WTC11 (cell line): ENCODE measurements at regions not wholly inside any gene's neighbourhood (a gene's known extent, or its start where the extent isn't known, plus 50 kb on each side); places are given as distances from the start of the nearest gene placed in this dataset.
A peak's percentile ranks its signal among the peaks of the same experiment; 100 is the strongest.

Experiments
- ATAC-seq: fragments of 200-7000 bp; cut with Tn5 transposase; 2 replicates; pipeline ENCODE4 v1.10.0; 2021; ENCODE audit warnings: mild to moderate bottlenecking, moderate library complexity
- CTCF ChIA-PET: fragments of 300-600 bp; sonication (Branson Sonifier 250); formaldehyde crosslinking; loops from one replicate; lab custom pipeline; 2021; ENCODE audit warnings: antibody characterized with exemption; lab: Charles Lee
- POLR2A ChIA-PET: fragments of 350-600 bp; sonication (Branson Sonifier 250); formaldehyde crosslinking; loops from one replicate; lab custom pipeline; 2021; ENCODE audit warnings: antibody characterized with exemption; lab: Charles Lee
- DNase-seq: peaks from one replicate; pipeline ENCODE4 v3.0.0; 2021; ENCODE audit warnings: low spot score
- H3K27ac Mint-ChIP-seq: 2 replicates; pipeline ENCODE4 v1.8.0; 2021; ENCODE audit warnings: mixed read lengths
- H3K27me3 Mint-ChIP-seq: 2 replicates; pipeline ENCODE4 v1.8.0; 2021; ENCODE audit warnings: low read depth, mild to moderate bottlenecking, moderate library complexity, mixed read lengths
- H3K36me3 Mint-ChIP-seq: 2 replicates; pipeline ENCODE4 v1.8.0; 2021; ENCODE audit warnings: mixed read lengths
- H3K4me1 Mint-ChIP-seq: 2 replicates; pipeline ENCODE4 v1.8.0; 2022; ENCODE audit warnings: mixed read lengths
- H3K4me3 Mint-ChIP-seq: 2 replicates; pipeline ENCODE4 v1.8.0; 2021; ENCODE audit warnings: mild to moderate bottlenecking, moderate library complexity, mixed read lengths
- H3K9me3 Mint-ChIP-seq: 2 replicates; pipeline ENCODE4 v1.8.0; 2021; ENCODE audit warnings: mixed read lengths
- CREB1 ChIP-seq: sonication (generic); formaldehyde crosslinking; IDR thresholded peaks from 2 replicates; pipeline ENCODE4 v1.8.0; 2023; ENCODE audit warnings: mild to moderate bottlenecking, missing genetic modification reagents
- ETV6 ChIP-seq: sonication (generic); formaldehyde crosslinking; IDR thresholded peaks from 2 replicates; pipeline ENCODE4 v1.8.1; 2022; ENCODE audit warnings: mild to moderate bottlenecking, missing genetic modification reagents
- FOXJ3 ChIP-seq: sonication (generic); formaldehyde crosslinking; IDR thresholded peaks from 2 replicates; pipeline ENCODE4 v1.9.0; 2021; ENCODE audit warnings: missing genetic modification reagents, mild to moderate bottlenecking, borderline replicate concordance
- FOXP1 ChIP-seq: sonication (generic); formaldehyde crosslinking; IDR thresholded peaks from 2 replicates; pipeline ENCODE4 v1.8.0; 2022; ENCODE audit warnings: missing genetic modification reagents, mild to moderate bottlenecking, moderate library complexity, borderline replicate concordance
- GRHL2 ChIP-seq: fragments of 250-450 bp; sonication (Bioruptor Pico); IDR thresholded peaks from 2 replicates; pipeline ENCODE4 v1.8.0; 2022; ENCODE audit warnings: mild to moderate bottlenecking, moderate library complexity; ENCODE audit not compliant: insufficient replicate concordance, severe bottlenecking
- NR2C2 ChIP-seq: sonication (generic); formaldehyde crosslinking; IDR thresholded peaks from 2 replicates; pipeline ENCODE4 v1.8.0; 2022; ENCODE audit warnings: mild to moderate bottlenecking, missing genetic modification reagents
- TF ChIP-seq, protein P1 (sequence below): sonication (generic); formaldehyde crosslinking; IDR thresholded peaks from 2 replicates; pipeline ENCODE4 v1.8.1; 2022; ENCODE audit warnings: mild to moderate bottlenecking, missing genetic modification reagents, moderate library complexity, borderline replicate concordance
- TF ChIP-seq, protein P2 (sequence below): sonication (generic); formaldehyde crosslinking; IDR thresholded peaks from 2 replicates; pipeline ENCODE4 v1.8.1; 2023; ENCODE audit warnings: mild to moderate bottlenecking, missing genetic modification reagents, moderate library complexity
- TF ChIP-seq, protein P3 (sequence below): sonication (generic); formaldehyde crosslinking; IDR thresholded peaks from 2 replicates; pipeline ENCODE4 v1.8.0; 2022; ENCODE audit warnings: mild to moderate bottlenecking, missing genetic modification reagents
- TF ChIP-seq, protein P4 (sequence below): sonication (generic); formaldehyde crosslinking; IDR thresholded peaks from 2 replicates; pipeline ENCODE4 v1.8.1; 2023; ENCODE audit warnings: mild to moderate bottlenecking, missing genetic modification reagents
- TF ChIP-seq, protein P5 (sequence below): fragments of 250-450 bp; sonication (Bioruptor Pico); IDR thresholded peaks from 2 replicates; pipeline ENCODE4 v1.9.0; 2021; ENCODE audit warnings: mild to moderate bottlenecking, borderline replicate concordance
- TF ChIP-seq, protein P6 (sequence below): fragments of 200-600 bp; IDR thresholded peaks from 2 replicates; pipeline ENCODE4 v1.8.0; 2022; ENCODE audit warnings: antibody characterized with exemption

DNA sequence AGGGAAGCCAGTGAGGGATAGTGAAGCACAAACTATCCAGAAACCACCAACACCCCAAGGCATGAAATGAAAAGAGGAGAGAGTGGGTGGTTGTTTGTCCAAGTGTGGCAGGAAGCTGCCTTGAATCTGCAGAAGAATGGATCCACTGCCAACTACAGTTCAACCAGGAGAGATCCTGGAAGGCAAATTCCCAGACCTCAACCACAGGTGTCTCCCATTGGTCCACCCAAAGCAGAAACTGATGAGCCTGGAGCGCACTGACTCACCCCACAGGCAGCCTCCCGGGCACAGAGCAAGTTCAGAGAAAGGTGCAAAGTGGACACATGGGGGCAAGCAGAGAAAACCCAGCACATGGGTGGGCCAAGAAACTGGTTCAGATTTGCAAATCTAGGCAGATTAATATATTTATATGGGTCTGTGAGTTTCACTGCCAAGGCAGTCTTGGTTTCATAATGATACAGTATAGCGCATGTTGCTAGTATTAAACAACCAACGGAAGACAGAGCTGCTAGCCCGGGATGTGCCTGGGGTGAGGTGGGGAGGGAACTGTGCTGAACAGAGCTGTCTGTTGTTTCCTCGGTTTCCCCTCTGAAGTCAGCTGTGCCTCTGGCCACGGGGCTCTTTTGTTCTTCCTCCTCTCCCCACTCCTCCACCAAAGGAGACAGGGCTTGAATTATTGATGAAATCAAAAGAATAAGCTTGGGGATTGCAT lies 416.2 kb upstream of the CCDC196 start:
- no peak for DNase-seq
- H3K4me3 Mint-ChIP-seq, result no peak overlapping the region
- CTCF ChIA-PET, result interaction anchor here (0.6 to 2.9 kb wide), 10 partner anchors 12 to 906 kb away, joined by 3 to 32 read pairs (median 4); no protein-coding TSS in a partner anchor
- H3K4me1 Mint-ChIP-seq, result peaks cover 24% of the 10 kb centered on the region
- H3K36me3 Mint-ChIP-seq, result no peaks in the 10 kb centered on the region
- no peak for TF ChIP-seq NR2C2 (CRISPR knock-in tag)
- no peak for TF ChIP-seq FOXP1 (CRISPR knock-in tag)
- TF ChIP-seq, protein P1, sequence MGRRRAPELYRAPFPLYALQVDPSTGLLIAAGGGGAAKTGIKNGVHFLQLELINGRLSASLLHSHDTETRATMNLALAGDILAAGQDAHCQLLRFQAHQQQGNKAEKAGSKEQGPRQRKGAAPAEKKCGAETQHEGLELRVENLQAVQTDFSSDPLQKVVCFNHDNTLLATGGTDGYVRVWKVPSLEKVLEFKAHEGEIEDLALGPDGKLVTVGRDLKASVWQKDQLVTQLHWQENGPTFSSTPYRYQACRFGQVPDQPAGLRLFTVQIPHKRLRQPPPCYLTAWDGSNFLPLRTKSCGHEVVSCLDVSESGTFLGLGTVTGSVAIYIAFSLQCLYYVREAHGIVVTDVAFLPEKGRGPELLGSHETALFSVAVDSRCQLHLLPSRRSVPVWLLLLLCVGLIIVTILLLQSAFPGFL, result no peak
- TF ChIP-seq, protein P2, sequence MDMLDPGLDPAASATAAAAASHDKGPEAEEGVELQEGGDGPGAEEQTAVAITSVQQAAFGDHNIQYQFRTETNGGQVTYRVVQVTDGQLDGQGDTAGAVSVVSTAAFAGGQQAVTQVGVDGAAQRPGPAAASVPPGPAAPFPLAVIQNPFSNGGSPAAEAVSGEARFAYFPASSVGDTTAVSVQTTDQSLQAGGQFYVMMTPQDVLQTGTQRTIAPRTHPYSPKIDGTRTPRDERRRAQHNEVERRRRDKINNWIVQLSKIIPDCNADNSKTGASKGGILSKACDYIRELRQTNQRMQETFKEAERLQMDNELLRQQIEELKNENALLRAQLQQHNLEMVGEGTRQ (CRISPR knock-in tag), result no peak
- TF ChIP-seq CREB1, result no peak
- no peak for TF ChIP-seq FOXJ3 (CRISPR knock-in tag)
- no peak for TF ChIP-seq GRHL2 (CRISPR knock-in tag)
- TF ChIP-seq ETV6 (CRISPR knock-in tag), result no peak
- TF ChIP-seq, protein P3, sequence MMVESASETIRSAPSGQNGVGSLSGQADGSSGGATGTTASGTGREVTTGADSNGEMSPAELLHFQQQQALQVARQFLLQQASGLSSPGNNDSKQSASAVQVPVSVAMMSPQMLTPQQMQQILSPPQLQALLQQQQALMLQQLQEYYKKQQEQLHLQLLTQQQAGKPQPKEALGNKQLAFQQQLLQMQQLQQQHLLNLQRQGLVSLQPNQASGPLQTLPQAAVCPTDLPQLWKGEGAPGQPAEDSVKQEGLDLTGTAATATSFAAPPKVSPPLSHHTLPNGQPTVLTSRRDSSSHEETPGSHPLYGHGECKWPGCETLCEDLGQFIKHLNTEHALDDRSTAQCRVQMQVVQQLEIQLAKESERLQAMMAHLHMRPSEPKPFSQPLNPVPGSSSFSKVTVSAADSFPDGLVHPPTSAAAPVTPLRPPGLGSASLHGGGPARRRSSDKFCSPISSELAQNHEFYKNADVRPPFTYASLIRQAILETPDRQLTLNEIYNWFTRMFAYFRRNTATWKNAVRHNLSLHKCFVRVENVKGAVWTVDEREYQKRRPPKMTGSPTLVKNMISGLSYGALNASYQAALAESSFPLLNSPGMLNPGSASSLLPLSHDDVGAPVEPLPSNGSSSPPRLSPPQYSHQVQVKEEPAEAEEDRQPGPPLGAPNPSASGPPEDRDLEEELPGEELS, result no peak
- TF ChIP-seq, protein P4, sequence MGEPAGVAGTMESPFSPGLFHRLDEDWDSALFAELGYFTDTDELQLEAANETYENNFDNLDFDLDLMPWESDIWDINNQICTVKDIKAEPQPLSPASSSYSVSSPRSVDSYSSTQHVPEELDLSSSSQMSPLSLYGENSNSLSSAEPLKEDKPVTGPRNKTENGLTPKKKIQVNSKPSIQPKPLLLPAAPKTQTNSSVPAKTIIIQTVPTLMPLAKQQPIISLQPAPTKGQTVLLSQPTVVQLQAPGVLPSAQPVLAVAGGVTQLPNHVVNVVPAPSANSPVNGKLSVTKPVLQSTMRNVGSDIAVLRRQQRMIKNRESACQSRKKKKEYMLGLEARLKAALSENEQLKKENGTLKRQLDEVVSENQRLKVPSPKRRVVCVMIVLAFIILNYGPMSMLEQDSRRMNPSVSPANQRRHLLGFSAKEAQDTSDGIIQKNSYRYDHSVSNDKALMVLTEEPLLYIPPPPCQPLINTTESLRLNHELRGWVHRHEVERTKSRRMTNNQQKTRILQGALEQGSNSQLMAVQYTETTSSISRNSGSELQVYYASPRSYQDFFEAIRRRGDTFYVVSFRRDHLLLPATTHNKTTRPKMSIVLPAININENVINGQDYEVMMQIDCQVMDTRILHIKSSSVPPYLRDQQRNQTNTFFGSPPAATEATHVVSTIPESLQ (CRISPR knock-in tag), result no peak
- no peaks in the 10 kb centered on the region for H3K27me3 Mint-ChIP-seq
- H3K9me3 Mint-ChIP-seq, result no peaks in the 10 kb centered on the region
- H3K27ac Mint-ChIP-seq, result no peak overlapping the region
- POLR2A ChIA-PET, result no interaction called here
- no peak for ATAC-seq

DNA sequence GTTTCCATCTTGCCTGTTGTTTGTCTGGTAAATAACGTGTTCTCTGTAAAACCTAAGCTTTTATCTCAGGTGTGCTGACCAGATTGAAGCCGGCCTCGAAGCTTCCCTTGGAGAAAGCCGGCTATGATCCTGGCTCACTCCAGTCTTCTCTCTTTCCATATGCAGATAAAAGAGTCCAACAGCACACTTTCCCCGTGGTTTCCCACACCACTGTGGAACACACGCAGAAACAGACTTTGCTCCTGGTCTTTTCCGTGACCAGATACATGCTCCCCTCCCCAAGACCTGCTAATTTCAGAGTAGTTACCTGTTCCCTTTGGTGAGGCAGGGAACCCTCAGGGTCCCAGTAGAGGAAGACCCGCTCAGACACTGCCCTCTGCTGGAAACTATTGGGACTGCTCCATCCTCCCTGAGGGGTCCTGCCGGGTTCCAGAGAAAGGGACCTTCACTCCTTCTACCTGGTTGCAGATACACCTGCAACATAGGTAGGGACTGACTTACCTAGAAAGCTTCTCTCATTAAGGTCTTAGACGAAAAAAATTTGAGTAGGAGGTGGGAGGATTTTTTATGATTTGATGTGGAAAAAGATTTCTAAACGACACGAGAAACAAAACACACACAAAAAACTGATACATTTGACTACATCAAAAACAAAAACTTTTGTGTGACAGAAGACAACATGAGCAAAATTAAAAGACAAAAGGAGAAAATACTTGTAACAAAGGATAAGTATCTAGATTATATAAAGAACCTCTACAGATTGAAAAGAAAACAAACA lies 415.4 kb upstream of the CCDC196 start:
- Mint-ChIP-seq H3K36me3 (no peaks in the 10 kb centered on the region), H3K27ac (no peak overlapping the region), H3K27me3 (no peaks in the 10 kb centered on the region), H3K4me1 (peaks cover 19% of the 10 kb centered on the region), H3K4me3 (no peak overlapping the region), H3K9me3 (no peaks in the 10 kb centered on the region)
- DNase-seq, result peak; percentile 91
- ChIA-PET CTCF (interaction anchor here (0.6 to 2.9 kb wide), 12 partner anchors 12 to 906 kb away, joined by 3 to 32 read pairs (median 4); no protein-coding TSS in a partner anchor), POLR2A (no interaction called here)
- peak; percentile 97 for ATAC-seq
- TF ChIP-seq, protein P5, sequence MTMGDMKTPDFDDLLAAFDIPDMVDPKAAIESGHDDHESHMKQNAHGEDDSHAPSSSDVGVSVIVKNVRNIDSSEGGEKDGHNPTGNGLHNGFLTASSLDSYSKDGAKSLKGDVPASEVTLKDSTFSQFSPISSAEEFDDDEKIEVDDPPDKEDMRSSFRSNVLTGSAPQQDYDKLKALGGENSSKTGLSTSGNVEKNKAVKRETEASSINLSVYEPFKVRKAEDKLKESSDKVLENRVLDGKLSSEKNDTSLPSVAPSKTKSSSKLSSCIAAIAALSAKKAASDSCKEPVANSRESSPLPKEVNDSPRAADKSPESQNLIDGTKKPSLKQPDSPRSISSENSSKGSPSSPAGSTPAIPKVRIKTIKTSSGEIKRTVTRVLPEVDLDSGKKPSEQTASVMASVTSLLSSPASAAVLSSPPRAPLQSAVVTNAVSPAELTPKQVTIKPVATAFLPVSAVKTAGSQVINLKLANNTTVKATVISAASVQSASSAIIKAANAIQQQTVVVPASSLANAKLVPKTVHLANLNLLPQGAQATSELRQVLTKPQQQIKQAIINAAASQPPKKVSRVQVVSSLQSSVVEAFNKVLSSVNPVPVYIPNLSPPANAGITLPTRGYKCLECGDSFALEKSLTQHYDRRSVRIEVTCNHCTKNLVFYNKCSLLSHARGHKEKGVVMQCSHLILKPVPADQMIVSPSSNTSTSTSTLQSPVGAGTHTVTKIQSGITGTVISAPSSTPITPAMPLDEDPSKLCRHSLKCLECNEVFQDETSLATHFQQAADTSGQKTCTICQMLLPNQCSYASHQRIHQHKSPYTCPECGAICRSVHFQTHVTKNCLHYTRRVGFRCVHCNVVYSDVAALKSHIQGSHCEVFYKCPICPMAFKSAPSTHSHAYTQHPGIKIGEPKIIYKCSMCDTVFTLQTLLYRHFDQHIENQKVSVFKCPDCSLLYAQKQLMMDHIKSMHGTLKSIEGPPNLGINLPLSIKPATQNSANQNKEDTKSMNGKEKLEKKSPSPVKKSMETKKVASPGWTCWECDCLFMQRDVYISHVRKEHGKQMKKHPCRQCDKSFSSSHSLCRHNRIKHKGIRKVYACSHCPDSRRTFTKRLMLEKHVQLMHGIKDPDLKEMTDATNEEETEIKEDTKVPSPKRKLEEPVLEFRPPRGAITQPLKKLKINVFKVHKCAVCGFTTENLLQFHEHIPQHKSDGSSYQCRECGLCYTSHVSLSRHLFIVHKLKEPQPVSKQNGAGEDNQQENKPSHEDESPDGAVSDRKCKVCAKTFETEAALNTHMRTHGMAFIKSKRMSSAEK (CRISPR knock-in tag), result no peak
- TF ChIP-seq, protein P6, sequence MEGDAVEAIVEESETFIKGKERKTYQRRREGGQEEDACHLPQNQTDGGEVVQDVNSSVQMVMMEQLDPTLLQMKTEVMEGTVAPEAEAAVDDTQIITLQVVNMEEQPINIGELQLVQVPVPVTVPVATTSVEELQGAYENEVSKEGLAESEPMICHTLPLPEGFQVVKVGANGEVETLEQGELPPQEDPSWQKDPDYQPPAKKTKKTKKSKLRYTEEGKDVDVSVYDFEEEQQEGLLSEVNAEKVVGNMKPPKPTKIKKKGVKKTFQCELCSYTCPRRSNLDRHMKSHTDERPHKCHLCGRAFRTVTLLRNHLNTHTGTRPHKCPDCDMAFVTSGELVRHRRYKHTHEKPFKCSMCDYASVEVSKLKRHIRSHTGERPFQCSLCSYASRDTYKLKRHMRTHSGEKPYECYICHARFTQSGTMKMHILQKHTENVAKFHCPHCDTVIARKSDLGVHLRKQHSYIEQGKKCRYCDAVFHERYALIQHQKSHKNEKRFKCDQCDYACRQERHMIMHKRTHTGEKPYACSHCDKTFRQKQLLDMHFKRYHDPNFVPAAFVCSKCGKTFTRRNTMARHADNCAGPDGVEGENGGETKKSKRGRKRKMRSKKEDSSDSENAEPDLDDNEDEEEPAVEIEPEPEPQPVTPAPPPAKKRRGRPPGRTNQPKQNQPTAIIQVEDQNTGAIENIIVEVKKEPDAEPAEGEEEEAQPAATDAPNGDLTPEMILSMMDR, result peak; percentile 88
